ENCODE measurements at regions not wholly inside any gene's neighbourhood (a gene's known extent, or its start where the extent isn't known, plus 50 kb on each side); places are given as distances from the start of the nearest gene placed in this dataset.
A peak's percentile ranks its signal among the peaks of the same experiment; 100 is the strongest.

GRCh38 chr18:27715751-27716150 lies 461.2 kb downstream of the CDH2 start:
- no peak for DNase-seq
- in situ Hi-C loops (cut with HindIII; ENCODE audit: low pct_ligation_motif_present, low pct_unique_long_range_greater_than_20kb, low sequenced_read_pairs): no loop called here

DNA sequence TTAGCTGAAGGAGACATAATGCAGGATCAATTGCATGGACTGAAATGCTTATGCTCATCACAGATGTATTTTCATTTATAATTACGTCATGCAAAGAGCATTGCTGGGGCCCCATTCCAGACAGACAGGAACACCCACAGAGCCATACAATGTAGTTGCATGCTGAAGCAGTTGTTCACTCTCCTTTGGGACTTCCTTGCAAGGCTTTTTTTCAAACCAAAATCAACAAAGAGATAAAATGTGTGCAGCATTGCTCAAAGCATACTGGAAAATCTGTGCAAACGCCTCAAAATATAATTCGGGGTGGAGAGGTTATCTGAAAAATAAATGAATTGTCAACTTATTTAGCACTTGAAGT lies 463.2 kb downstream of the CDH2 start:
- in situ Hi-C loops (cut with HindIII; ENCODE audit: low pct_ligation_motif_present, low pct_unique_long_range_greater_than_20kb, low sequenced_read_pairs): no loop called here
- DNase-seq: no peak

DNA sequence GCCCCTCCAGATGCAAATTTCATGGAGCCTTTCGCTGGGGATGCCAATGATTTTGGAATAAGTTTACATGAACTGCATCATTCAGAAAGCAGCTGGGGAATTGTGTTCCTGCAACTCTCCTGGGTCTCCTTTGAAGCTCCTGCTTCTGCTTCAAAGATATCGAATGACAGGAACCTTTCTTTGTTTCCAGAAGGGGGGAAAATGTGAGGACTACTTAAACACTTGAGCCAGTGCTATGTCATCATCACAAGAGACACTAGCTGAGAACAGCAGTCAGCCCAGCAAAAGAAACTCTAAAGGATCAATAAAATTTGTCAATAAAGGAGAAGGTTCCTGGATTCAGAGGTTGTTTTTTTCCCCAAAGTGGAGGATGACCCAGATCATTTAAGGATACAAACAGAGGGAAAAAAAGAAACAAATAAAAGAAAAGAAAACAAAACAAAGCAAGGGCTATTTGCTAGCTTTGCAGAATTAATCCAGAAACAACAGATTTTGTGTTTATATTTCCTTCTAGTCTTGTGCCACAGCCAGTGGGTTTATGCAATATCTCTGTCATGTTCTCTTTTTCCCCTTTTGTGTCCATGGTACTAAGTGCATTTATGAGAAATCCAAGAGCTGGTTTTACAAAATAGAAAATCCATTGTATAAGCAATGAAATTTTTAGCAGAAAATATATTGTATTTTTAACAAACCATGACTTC lies 463.7 kb downstream of the CDH2 start:
- in situ Hi-C loops (cut with HindIII; ENCODE audit: low pct_ligation_motif_present, low pct_unique_long_range_greater_than_20kb, low sequenced_read_pairs): no loop called here

GRCh38 chr18:27712066-27712465 lies 464.9 kb downstream of the CDH2 start:
- in situ Hi-C loops (cut with HindIII; ENCODE audit: low pct_ligation_motif_present, low pct_unique_long_range_greater_than_20kb, low sequenced_read_pairs): no loop called here
- DNase-seq: no peak

More for the DNA sequence above, 463.7 kb downstream of the CDH2 start:
- no peak for DNase-seq

GRCh38 chr18:27711382-27711781 lies 465.5 kb downstream of the CDH2 start:
- no peak for DNase-seq
- in situ Hi-C loops (cut with HindIII; ENCODE audit: low pct_ligation_motif_present, low pct_unique_long_range_greater_than_20kb, low sequenced_read_pairs): no loop called here

DNA sequence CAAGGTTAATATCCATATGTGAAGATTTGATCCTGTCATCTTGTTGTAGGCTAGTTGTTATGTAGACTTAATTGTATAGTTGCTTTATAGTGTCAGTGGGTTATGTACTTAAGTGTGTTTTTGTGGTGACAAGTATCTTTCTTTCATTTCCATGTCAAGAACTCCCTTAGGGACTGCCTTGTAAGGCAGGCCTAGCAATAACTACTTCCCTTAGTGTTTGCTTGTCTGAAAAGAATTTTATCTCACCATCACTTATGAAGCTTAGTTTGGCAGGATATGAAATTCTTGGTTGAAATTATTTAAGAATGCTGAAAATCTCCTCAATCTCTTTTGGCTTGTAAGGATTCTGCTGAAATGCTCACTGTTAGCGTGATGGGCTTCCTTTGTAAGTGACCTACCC lies 467.6 kb downstream of the CDH2 start:
- in situ Hi-C loops (cut with HindIII; ENCODE audit: low pct_ligation_motif_present, low pct_unique_long_range_greater_than_20kb, low sequenced_read_pairs): no loop called here
- DNase-seq: no peak

DNA sequence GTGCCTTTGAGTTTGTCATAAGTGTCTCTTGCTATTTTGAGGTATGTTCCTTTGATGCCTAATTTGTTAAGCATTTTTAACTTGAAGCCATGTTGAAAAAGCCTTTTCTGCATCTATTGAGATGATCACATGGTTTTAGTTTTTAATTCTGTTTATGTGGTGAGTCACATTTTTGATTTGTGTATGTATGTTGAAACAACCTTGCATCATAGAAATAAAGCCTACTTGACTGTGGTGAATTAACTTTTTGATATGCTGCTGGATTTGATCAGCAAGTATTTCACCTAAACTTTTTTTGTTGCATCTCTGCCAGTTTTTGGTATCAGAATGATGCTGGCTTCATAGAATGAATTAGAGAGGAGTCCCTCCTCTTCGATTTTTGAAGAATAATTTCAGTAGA lies 469.7 kb downstream of the CDH2 start:
- no peak for DNase-seq

DNA sequence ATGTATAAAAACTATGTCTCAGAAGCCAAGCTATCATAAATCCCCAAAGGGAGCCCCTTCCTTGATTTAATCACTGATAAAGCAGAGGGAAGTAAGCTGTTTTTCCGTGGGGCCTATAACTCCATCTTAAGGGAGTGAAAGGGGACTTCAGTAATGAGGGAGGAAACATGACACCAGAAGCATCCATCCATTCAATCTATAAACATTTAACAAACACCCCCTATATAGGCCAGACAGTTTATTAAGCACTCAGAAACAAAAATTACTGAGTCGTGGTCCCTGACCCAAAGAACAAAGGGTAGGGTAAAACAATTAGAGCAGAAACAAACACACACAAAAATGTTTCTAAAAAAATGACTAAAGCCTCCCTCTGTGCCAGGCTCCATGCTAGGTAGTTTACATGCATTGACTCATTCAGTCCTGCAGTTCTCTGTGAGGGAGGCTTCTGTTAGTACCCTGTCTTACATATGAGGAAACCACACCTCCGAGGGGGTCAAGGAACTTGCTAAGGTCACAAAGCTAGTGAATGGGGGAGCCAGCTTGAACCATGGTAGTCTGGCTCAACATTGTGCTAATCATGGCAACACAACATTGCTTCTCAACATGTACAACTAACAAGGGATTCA lies 472.1 kb downstream of the CDH2 start:
- in situ Hi-C loops (cut with HindIII; ENCODE audit: low pct_ligation_motif_present, low pct_unique_long_range_greater_than_20kb, low sequenced_read_pairs): no loop called here
- DNase-seq: no peak

More for the DNA sequence above, 469.7 kb downstream of the CDH2 start:
- in situ Hi-C loops (cut with HindIII; ENCODE audit: low pct_ligation_motif_present, low pct_unique_long_range_greater_than_20kb, low sequenced_read_pairs): no loop called here

DNA sequence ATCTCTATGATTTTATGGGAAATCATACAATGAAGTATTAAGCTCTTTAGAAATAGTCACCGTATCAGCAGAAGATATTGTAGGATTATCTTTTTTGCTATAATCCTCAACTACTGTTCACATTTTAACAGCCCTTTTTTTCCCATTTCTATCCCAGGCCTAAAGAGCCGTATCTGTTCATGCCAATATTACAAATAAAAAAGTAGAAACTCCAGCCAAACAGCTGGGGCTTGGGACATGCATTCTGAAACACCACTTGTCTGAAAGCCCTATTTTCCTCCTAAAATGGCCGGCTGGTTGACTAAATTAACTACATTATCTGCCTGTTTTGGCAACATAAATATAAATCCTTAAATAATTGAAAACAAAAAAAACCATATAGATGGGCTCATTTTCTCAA lies 477.8 kb downstream of the CDH2 start:
- in situ Hi-C loops (cut with HindIII; ENCODE audit: low pct_ligation_motif_present, low pct_unique_long_range_greater_than_20kb, low sequenced_read_pairs): no loop called here
- no peak for DNase-seq

- in situ Hi-C loops (cut with HindIII; ENCODE audit: low pct_ligation_motif_present, low pct_unique_long_range_greater_than_20kb, low sequenced_read_pairs): no loop called here
These were observed 480.8 kb downstream of the CDH2 start for GRCh38 chr18:27696148-27696547.

DNA sequence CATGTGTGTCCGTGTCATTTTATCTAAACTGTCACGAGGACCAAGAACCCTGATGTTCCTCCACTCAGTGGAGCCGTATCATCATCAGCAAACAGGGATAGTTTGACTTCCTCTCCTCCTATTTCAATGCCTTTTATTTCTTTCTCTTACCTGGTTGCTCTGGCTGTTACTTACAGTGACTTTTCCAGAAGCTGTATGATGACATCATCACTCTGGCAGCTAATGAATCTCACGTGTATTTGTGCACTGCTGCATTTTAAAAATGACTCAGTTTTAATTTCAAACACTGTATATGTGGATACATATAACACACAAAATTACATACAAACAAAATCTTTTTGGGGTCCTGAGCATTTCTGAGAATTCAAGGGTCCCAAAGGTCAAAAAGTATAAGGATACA lies 481.4 kb downstream of the CDH2 start:
- in situ Hi-C loops (cut with HindIII; ENCODE audit: low pct_ligation_motif_present, low pct_unique_long_range_greater_than_20kb, low sequenced_read_pairs): no loop called here
- DNase-seq: peak; percentile 14

More at GRCh38 chr18:27696148-27696547, 480.8 kb downstream of the CDH2 start:
- DNase-seq: no peak

- in situ Hi-C loops (cut with HindIII; ENCODE audit: low pct_ligation_motif_present, low pct_unique_long_range_greater_than_20kb, low sequenced_read_pairs): no loop called here
These were observed 481.9 kb downstream of the CDH2 start for GRCh38 chr18:27695052-27695451.

DNA sequence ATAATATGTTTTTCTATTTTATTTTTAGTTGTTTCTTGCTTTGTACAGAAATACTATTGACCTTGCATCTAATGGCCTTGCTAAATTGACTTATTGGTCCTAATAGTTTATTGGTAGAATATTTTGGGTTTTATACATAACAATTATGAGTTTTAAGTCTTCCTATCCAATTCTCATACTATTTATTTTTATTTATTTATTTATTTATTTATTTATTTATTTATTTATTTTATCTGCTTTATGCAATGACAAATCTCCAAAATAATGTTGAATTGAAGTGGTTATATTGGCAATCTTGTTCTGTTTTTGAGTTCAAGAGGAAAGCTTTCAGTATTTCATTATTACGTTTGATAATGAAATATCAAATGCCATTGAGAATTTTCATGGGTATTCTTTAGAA lies 488.3 kb downstream of the CDH2 start:
- DNase-seq: no peak
- in situ Hi-C loops (cut with HindIII; ENCODE audit: low pct_ligation_motif_present, low pct_unique_long_range_greater_than_20kb, low sequenced_read_pairs): no loop called here

More at GRCh38 chr18:27695052-27695451, 481.9 kb downstream of the CDH2 start:
- no peak for DNase-seq

DNA sequence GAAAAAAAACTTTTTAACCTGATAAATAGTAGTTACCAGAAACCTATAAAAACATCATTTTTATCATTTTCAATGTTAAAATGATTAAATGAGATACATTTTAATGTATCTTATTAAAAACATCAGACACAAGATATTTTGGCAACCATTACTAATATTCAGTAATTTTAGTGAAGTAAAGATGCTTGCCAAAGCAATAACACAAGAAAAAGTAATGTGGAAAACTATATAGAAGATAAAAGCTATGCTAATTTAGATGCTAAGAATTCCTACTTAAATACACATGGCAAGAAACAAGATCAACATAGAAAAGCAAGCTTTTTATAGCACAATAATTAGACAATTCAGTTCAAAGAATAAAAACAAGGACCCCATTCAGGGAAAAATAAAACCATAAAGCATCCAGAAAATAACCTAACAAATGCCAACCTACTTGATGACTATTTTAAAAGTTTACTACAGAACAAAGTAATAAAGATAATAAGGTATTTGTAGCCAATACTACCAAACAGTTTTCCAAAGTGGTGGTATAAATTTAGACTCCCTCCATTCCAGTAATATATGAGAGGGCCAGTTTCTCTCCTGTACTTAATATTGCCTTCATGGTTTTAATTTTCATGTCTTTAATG lies 489.5 kb downstream of the CDH2 start:
- in situ Hi-C loops (cut with HindIII; ENCODE audit: low pct_ligation_motif_present, low pct_unique_long_range_greater_than_20kb, low sequenced_read_pairs): no loop called here

DNA sequence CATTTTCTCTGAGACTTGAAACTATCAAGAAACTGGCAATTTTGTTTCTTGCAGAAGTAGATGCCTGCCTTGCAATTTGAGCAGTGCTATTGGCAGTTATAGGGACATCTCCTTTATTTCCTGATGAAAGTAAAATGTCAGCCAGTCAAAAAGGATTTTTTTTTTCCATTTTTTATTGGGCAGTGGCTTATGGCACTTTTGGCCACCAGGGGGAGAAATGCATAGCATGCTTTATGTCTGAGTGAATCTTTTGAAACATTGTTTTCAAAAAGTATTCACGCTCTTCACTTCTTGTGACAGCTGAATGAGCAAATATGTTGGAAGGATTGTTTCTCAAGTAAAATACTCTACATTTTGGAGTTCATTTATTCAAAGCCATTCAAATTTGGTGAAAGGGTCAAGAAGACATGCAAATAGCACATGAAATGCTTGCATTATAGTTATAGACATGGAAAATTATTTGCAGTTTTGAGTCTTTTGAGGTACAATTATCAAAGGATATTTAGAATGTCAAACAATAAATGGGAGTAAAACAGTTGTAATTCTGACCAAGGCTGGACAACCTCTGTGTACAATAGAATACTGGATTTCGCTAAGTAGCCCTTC lies 491.0 kb downstream of the CDH2 start:
- in situ Hi-C loops (cut with HindIII; ENCODE audit: low pct_ligation_motif_present, low pct_unique_long_range_greater_than_20kb, low sequenced_read_pairs): no loop called here
- DNase-seq: peak; percentile 51

More for the DNA sequence above, 489.5 kb downstream of the CDH2 start:
- no peak for DNase-seq

- in situ Hi-C loops (cut with HindIII; ENCODE audit: low pct_ligation_motif_present, low pct_unique_long_range_greater_than_20kb, low sequenced_read_pairs): no loop called here
- DNase-seq: no peak
These were observed 491.8 kb downstream of the CDH2 start for GRCh38 chr18:27685091-27685490.

DNA sequence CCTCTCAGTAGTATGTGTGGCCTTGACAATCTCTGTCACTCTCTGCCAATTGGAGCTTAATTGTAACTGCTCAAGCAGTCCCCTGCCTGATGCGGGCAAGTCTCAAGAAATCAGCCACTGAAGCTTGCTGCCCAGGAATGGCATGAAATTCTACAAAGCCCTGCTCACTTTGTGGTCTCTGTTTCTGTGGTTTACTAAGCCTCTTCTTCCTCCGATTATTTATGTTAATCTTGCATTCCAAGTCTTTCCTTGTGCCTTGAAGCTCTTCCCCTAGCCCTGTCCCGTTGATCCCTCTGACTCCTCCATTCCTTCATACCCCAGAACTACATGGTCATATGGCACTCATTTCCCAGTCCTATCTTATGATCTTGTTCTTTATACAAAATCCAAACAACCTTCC lies 489.3 kb upstream of the CHST9 start:
- in situ Hi-C loops (cut with HindIII; ENCODE audit: low pct_ligation_motif_present, low pct_unique_long_range_greater_than_20kb, low sequenced_read_pairs): no loop called here

GRCh38 chr18:27673861-27674260 lies 488.8 kb upstream of the CHST9 start:
- in situ Hi-C loops (cut with HindIII; ENCODE audit: low pct_ligation_motif_present, low pct_unique_long_range_greater_than_20kb, low sequenced_read_pairs): no loop called here
- no peak for DNase-seq

More for the DNA sequence above, 489.3 kb upstream of the CHST9 start:
- DNase-seq: no peak

- no peak for DNase-seq
- in situ Hi-C loops (cut with HindIII; ENCODE audit: low pct_ligation_motif_present, low pct_unique_long_range_greater_than_20kb, low sequenced_read_pairs): no loop called here
These were observed 483.1 kb upstream of the CHST9 start for GRCh38 chr18:27668158-27668557.

Data from ACHN (cell line).